Lung microvascular endothelial cell (primary cell): ENCODE measurements at regions not wholly inside any gene's neighbourhood (a gene's known extent, or its start where the extent isn't known, plus 50 kb on each side); places are given as distances from the start of the nearest gene placed in this dataset.

Experiments
- DNase-seq, 2 donors: peaks; one replicate each; pipeline versions ENCODE4 v3.0.0 to v3.0.0-alpha.2; 2010; ENCODE audit warnings: low read depth in 2 of 2

DNA sequence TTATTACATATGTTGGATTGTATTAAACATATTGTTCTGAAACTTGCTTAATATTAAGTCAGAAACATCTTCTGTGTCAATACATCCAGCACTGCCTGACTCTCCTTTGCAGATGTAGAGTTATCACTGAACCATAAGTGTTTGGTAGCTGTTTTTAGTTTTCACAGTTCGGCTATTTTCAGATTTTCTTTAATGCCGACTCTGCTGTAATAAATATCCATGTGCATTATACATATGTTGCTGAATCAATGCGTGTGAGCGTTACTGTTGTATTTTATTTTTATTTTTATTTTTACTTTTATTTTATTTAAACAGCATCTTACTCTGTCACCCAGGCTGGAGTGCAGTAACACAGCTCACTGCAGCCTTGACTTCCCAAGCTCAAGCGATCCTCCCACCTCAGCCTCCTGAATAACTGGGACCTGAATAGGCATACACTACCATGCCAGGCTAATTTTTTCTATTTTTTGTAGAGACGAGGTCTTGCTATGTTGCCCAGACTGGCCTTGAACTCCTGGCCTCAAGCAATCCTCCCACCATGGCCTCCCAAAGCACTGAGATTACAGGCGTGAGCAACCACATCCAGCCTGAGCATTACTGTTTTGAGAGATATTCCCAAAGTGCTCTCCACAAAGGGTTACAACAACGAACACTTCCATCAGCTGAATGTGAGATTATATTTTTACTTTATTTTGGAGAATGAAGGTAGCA, 50.7 kb upstream of the NOCT start:
- no peak for DNase-seq

DNA sequence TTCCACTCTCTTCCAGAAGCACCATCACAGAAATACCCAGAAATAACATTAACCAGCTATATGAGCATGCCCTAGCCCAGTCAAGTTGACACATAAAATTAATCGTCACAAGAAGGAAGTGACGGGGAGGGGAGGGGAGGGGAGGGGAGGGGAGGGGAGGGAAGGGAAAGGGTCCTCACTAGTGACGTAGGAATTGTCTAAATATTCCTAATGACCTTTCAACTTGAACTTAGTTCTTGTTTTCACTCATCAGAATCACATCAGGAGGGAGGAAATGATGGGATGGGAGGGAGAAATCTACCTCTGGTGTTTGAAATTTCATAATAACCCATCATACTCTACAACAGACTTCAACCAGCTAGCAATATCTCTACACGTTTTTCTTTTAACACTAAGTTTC, 52.2 kb upstream of the NOCT start:
- no peak for DNase-seq

GRCh38 chr4:138961664-138962063, 53.9 kb upstream of the NOCT start:
- no peak for DNase-seq

GRCh38 chr4:138961129-138961528, 54.5 kb upstream of the NOCT start:
- no peak for DNase-seq

GRCh38 chr4:138960175-138960710, 55.3 kb upstream of the NOCT start:
- no peak for DNase-seq

DNA sequence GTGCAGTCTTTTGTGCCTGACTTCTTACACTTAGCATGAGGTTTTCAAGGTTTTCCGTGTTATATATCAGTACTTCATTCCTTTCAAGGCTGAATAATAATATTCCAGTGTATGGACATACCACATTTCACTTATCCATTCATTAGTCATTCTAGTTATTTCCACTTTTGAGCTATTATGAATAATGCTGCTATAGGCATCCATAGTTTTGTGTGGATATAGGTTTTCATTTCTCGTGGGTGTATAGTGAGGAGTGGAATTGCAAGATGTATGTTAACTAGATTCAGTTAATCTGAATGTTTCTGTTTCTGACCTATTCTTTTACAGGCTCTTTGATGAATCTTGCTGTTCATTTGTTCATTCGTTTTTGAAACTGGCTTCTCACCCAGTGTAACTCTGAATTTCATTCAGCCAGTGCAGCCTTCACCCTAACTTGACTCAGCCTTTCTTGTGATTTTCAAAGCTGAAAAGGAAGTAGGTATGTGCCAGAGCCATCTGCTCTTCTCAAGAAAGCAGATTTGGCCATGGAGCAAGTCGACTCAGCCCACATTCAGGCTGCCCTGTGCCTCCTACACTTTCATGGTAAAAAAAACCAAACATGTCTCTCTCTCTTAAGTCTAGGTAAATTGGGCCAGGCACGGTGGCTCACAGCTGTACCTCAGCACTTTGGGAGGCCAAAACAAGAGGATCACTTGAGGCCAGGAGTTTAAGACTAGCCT, 56.3 kb upstream of the NOCT start:
- DNase-seq, result no peak

GRCh38 chr4:138958519-138958918, 57.1 kb upstream of the NOCT start:
- DNase-seq, result peak; percentile 24 to 49

- DNase-seq, result no peak
Measured at GRCh38 chr4:138957302-138957701, 58.3 kb upstream of the NOCT start.

- no peak for DNase-seq
Measured at GRCh38 chr4:138954428-138954827, 61.2 kb upstream of the NOCT start.

DNA sequence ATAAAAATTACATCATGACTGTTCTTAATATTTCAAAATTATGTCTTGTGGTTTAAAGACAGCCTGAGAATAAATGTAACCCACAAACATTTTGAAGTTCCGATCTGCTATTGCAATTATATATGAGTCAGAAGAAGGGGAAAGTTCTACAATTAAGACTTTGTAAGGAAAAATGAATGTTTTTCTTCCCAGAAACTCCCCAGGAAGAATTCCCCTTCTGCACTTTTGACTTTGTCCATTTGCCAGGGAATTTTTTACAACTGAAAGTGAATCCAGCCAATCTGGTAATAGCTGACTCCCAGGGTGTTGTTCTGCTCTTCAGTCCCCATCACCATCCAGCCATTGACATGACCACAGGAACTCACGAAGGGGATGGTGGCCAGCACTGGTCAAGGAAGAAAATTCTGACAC, 61.6 kb upstream of the NOCT start:
- peak; percentile 29 to 62 for DNase-seq

- DNase-seq, result no peak
Measured at GRCh38 chr4:138952411-138952810, 63.2 kb upstream of the NOCT start.

- DNase-seq, result no peak
Measured at GRCh38 chr4:138951764-138952163, 63.8 kb upstream of the NOCT start.

DNA sequence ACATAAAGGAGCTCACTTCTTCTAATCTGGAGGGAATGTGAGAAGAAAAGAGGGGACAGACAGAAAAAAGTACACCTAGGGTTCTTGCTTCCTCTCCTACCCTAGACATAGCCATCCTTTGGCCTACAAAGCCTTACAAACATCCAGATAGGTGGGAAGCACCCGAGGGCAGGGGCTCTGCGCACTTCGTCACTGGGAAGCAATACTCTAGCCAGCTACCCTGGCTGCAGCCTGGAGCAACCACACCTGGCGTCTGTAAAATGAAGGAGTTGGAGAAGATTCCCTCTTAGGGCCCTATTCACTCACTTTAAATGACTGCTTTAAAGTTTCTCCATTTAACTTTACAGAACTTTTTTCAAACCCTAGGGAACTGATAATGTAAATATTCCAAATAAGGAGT, 65.7 kb upstream of the NOCT start:
- no peak for DNase-seq

DNA sequence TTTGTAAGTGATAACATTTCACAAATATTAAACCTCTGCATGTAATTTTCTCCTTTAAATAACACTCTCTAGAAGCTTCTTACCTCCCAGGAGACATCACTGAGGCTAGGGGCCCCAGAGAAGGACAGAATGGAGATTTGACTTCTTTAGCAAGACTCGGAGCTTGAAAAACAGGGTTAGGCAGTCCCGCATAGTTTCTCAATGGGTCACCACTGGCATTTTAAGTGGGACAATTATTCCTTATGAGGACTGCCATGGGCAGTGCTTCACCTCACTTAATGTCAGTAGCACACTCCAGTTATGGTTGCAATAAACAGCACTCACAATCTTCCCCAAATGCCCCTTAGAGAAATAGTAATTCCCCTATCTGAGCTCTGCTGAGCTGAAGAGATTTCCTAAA, 66.7 kb upstream of the NOCT start:
- no peak for DNase-seq

GRCh38 chr4:138946306-138946705, 69.3 kb upstream of the NOCT start:
- DNase-seq, result no peak

DNA sequence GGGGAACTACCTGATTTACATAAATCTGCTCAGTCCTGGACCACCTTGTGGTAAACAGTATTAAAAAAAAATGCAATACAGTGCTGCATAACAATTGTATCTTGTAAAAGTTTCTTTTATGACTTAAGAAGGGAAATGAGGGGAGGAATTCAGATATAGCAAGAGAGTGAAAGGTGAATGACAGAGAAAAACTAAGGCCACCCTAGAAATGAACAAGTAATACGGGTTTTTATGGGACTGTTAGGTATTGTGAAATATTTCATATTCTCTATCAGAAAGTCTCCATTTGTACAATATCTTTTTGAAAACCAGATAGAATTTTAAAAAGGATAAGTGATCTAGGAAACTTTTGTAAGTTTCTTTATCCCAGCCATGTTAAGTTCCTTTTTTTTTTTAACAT, 69.7 kb upstream of the NOCT start:
- no peak for DNase-seq

GRCh38 chr4:138945401-138945800, 70.2 kb upstream of the NOCT start:
- DNase-seq, result no peak

DNA sequence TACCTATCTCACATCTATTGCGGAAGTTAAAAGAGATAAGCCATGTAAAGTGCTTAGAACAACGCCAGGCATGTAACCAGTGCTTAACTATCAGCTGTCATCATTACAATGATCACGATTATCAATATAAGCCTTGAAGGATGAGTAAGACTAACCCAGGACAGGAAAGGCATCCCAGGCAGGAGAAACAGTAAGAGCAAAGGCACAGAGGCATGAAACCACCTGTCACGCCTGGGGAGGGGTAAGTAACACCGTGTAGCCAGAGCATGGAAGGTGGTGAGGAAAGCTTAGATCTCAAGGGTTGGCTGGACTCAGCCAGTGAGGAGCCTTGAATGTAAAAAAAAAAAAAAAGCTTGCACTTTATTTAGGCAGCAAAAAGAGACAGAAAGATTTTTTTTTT, 71.7 kb upstream of the NOCT start:
- no peak for DNase-seq

GRCh38 chr4:138941037-138941436, 74.5 kb upstream of the NOCT start:
- DNase-seq, result no peak

- no peak for DNase-seq
Measured at GRCh38 chr4:138939960-138940359, 75.6 kb upstream of the NOCT start.

DNA sequence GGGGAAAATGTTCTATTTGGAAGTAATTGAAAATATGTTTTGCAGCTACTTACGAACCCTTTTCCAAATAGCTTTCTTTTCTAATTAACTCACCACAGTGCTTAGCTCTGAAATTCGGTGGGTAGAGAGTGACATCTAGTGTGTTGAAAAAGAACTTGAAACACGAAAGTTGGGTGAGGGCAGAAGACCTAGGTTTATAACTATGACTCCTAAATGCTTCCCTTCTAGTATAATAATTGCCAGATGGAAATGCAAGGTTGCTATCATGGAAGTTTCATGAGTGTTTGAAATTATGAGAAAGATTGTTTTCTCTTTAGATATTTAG, 77.3 kb upstream of the NOCT start:
- peak; percentile 64 to 77 for DNase-seq

DNA sequence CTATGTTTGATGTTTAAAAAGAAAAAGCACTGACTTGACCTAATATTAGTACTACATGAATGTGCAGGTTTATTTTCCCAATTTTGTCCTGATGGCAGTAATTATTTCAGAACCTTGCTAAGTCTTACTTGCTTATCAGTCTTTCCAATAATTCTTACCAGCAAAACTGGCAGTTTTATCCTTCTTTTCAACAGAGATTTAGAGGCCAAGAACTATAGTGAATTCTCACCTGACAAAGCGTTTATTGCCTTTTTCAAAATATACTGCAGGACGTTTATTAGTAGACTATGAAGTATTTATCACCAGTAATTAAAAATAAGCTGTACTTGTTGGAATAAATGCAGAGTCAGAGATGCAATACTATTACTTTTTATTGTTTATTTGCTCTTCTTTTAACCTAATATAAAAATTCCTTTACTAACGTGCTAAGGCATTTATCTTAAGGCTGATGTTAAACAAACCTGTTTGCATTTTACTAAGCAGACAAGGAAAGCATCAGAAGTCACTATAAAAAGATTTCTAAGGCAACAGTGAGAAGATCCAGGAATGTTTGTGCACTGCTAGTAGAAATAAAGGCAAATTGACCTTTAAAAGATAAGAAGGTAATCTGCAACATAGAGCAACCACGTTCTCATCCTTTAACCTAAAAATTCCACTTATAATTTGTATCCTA, 80.3 kb upstream of the NOCT start:
- DNase-seq, result no peak

- DNase-seq, result peak; percentile 40 to 54
Measured at GRCh38 chr4:138927072-138927471, 88.5 kb upstream of the NOCT start.
